ENCODE measurements at regions not wholly inside any gene's neighbourhood (a gene's known extent, or its start where the extent isn't known, plus 50 kb on each side); places are given as distances from the start of the nearest gene placed in this dataset.

DNA sequence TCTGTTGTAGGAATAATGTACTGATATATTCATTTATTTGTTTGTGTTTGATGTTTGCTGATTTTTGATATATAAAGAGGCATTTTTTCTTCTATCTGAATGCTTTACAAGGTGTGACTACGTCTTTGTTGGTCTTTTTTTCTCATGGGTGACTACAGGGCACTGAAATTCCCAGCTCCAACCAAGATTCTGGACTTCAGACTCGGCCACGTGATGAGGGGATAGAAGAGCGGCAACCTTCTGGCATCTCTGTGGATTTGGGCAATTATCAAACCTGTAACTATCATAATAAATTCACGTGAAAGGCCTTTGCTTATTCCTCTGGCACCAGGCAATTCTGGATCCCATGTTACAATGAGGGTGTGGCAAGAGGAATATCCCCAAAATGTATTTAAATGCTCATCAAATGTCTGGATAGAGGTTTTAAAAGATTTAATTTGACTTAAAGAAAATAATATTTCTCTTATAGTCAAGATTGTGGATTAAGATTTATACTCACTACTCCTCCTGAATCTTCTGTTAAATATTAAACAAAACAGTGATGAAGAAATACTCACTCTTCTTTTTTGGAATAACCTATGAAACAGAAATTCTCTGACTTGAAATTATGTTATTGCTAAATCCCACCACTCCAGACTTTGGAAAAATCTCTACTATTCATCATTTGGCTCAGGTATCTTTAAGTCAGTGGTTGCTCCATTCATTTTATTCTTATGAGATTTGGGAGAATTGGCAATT lies 276.3 kb downstream of the GPR37 start:
- no peak for DNase-seq

DNA sequence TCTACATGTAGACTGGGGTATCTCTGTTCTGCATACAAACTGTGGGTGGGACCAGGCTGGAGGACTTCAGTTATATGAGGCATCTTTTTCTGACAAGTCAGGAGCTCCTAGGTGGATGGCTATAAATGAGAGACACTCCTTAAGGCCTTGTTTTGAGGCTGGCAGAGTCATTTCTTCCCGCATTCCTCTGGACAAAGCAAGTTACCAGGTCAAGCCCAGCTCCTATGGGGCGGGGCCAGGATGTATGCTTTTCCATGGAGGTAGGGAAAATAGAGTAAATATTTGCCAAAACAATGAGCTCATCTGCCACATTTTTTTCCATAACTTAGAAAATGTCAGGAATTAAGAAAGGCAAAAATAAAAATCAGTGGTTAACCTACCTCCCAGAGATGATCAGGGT lies 283.4 kb downstream of the GPR37 start:
- DNase-seq, result no peak

DNA sequence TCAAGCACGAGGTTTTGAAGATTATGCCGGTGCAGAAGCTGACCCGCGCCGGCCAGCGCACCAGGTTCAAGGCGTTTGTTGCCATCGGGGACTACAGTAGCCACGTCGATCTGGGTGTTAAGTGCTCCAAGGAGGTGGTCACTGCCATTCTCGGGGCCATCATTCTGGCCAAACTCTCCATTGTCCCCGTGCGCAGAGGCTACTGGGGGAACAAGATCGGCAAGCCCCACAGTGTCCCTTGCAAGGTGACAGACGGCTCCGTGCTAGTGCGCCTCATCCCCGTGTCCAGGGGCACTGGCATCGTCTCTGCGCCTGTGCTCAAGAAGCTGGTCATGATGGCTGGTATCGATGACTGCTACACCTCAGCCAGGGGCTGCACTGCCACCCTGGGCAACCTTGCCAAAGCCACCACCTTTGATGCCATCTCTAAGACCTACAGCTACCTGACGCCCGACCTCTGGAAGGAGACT lies 284.7 kb downstream of the GPR37 start:
- DNase-seq, result no peak

DNA sequence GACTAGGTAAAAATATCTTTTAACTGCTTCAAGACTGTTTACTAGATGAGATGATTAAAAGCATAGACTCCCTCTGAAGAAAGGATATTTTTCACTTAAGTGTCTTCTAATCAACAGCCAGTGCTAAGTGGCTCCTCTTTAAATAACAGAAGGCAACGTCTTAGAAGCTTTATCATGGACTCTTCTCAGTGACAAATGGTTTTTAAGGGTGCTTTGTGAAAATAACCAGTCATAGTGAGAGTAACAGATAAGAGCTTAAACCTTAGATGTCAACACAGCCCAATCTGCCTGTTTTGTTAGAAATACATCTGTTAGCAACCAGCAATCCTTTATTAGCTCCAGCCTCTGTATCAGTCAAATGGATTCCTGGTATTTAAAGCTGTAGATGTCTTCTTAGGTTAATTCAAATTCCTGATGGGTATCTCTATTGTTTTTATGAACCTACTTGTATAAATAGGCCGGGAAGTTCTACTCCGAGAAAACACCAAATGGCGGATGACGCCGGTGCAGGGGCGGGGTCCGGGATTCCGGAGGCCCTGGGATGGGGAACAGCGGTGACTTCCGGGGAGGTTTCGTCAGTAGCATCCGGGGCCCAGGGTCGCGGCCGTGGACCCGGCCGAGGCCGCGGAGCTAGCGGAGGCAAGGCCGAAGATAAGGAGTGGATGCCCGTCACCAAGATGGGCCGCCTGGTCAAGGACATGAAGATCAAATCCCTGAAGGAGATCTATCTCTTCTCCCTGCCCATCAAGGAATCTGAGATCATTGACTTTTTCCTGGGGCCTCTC lies 285.4 kb downstream of the GPR37 start:
- DNase-seq, result no peak

DNA sequence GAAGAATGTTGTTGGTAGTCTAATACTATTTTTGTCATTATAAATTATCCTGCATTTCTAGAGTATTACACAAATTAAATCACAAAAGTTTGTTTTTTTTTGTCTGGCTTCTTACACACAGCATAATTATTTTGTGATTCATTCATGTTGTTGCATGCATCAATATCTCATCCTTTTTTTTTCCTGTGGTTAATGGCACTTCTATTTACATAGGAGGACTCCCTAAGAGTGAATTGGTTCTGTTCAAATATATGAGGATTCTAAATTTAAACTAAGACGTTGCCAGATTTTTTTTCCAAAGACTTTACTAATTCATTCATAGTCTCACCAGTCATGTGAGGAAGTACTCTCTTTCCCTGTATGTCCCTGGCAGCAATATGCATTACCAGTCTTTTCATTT lies 303.3 kb downstream of the GPR37 start:
- no peak for DNase-seq

DNA sequence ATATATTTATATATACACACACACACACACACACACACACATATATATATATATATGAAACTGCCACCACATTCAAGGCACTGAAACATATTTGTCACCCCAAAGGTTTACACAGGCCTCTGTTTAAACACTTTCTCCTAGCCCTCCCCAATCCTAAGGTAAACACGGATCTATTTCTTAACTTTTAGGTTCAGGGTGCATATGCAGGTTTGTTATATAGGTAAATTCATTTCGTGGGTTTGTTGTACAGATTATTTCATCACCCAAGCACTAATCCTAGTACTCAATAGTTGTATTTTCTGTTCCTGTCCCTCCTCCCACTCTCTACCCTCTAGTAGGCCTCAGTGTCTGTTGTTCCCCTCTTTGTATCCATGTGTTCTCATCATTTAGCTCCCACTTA lies 305.0 kb downstream of the GPR37 start:
- DNase-seq, result no peak

DNA sequence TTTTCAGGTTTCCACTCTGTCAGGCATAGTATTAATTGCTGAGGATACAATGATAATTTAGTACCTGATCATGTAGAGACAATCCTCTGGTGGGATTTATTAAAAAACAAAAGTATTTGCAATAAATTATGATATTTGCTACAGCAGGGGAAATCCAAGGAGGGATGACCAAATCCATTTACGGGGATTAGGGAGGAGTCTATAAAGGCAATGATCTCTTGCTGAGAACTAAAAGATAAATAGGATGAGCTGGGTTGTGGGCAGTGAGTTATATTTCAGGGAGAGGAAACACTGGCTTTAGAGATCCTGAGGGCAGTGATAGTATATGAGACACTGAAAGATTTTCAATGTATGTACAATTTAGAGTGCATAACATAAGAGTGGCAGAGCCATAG lies 305.5 kb downstream of the GPR37 start:
- DNase-seq, result no peak

DNA sequence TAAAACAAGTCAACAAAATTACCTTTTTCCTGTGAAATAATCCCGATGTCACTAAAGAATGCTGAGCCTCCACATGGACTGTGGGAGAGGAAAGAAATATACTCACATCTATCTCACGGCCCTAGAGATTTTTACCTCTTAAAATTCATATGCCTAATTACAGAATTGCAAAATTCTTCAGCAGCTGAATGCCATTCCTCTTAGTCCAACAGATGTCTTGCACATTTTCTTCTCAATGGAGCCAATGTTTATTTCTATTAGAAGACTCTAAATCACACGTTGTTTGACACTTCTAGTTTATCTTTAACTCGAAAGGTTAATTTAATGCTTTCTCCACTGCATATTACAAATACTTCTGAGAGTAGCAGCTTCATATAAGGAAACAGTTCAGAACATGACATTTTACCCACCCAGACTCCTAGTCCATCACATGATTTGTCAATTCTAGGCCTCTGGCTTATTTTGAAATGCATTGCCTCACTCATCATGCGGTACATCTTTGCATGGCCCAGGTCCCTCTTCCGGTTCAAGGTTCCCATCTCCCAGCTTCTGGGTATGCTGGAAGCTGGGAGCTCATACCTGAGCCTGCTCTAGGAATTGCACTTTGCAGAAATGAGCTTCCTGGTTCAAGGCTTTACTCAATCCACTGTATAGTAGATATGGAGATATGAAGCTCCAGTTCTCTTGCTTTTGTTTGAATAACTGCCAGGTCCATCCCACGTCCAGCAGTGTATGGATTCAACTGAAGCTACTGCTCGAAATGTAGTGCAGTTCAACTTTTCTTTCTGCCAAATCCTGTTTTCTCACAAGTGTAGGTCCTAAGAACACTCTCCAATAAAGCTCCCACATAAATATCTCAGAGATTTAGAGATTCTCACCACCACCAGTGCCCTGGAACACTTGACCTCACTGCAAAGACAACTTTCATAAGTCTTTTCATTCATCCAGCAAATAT lies 306.2 kb downstream of the GPR37 start:
- DNase-seq, result no peak

DNA sequence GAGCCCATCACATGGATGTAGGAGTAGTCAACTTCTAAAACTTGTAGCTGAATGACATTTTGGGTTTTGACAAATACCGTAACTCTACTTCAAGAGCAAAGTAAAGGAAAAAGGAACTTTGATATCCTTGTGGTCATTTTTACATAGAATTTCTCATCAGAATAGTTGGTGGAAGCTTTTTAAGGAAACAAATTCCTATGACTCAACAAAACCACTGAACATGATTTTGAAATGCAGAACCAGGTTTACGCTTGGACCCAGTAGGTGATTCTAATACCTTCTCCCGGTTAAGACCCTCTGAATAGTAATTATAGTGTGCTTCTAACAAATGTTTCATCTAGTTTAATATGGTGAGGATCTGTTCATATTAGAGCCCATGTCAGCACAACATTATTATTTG lies 307.8 kb downstream of the GPR37 start:
- DNase-seq, result no peak

DNA sequence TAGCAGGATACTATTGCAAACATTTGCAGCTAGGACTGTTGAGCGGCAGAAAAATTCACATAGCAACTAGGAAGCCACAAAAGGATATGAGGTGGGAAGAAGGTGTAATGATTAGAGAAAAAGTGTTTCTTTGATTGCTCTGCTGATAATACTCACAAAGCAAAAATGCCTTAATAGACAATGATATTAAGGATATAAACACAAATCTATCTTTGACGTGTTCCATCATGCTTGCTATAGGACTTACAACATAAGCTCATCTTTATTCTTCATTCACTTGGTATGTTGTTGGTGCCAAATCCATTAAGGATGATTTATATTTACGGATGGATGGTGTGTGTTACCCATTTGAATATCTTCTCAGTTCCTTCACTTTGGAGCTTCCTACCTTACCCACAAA lies 309.3 kb downstream of the GPR37 start:
- no peak for DNase-seq

DNA sequence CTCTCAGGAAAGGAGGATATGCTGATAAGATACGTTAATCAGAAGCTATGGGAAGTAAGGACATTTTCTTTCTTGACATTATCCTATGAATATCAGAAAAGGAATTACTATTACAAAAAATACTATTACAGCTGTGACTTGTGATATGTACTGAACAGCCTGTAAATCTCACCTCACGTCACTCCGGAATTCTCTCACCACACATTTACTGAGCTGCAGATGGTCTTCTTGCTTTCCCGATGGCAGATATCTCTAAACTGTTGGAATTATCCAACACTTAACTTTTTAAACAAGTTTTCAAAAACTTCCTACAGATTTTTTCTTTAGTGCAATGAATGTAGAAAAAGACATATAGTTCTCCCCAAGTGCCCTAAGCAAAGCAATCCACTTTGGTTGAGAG lies 313.4 kb downstream of the GPR37 start:
- DNase-seq, result no peak

DNA sequence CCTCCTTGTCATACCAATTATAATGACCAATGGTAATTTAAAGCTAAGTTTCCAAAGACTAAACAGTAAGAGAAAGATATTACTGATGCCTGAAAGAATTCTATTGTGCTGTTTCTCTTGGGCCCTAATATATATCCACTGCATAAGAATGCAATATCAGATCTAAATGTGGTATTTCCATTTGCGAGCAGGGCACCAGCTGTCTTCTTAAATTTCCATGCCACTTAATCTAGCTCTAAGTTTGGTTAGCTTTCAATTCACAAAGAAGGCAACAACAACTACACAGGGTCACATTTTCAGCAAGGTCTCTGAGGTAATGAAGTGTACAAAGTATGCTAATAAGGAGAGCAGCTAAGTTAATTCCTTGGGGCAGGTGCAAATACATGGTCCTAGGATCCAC lies 315.7 kb downstream of the GPR37 start:
- no peak for DNase-seq

DNA sequence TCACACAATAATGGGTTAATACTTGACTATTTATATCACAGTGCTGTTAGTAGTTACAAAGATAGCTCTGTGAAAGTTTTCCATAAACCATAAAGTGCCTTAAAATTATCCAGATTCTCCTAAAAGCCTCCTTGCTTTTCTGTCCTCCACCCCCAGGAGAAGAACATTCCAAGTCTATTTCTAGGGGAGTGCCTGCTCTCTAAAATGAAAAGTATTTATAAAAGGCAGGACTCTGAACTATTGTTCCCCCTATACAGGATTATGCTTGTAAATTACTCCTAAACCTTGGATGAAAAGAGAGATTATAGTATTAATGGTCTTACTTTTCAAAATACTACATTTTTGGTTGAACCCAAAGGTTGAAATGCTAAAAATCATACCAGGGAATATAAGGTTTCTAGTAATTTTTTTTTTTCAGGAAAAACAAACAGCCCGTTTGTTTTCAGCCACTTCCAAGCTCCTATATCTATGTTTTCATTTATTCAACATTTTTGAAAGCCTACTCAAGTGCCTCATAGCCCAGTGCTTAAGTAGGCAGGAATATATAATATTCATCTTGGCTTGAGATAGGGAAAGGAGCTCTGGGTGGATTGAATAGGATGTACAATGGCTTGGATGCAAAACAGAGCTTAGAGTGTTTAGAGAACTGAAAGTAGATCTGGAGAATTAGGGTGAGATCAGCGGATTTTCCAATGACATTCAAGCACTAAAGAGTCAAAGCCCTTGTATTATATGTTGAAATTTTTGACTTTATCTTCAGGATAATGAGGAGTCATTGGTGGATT lies 320.7 kb downstream of the GPR37 start:
- no peak for DNase-seq

DNA sequence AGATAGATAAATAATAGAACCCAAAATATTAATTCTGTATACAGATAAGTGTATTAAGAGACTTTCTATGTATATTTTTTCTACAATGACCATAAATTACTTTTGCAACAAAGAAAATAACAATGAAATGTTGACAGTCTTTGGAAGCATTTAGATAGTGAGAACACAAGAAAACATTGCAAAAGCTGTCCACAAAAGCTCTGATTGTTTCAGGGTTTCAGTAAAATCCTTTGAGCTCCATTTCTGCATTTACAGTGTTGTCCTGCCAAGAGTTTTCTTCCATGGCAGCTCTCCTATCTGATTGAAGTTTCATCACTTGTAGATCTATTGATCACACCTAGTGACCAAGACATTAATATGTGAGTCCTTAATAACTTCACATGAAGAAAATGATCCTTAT lies 321.8 kb downstream of the GPR37 start:
- DNase-seq, result no peak

DNA sequence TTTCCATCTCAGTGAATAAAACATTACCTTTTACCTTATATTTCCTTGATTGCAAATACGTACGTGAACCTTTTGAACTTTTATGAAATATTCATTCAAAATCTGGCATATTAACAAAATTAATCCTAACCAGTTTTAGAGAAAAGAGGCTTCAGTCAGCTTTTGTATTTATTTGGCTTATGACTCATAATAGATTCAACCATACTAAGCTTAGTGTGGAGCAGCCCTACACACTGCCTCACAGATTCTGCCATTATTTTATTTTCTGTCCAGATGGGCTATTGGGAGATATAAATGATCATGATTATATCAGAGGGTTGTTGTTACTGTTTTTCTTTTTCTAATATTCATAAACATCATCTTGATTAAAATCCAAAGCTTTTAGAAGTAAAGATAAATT lies 325.5 kb downstream of the GPR37 start:
- no peak for DNase-seq

DNA sequence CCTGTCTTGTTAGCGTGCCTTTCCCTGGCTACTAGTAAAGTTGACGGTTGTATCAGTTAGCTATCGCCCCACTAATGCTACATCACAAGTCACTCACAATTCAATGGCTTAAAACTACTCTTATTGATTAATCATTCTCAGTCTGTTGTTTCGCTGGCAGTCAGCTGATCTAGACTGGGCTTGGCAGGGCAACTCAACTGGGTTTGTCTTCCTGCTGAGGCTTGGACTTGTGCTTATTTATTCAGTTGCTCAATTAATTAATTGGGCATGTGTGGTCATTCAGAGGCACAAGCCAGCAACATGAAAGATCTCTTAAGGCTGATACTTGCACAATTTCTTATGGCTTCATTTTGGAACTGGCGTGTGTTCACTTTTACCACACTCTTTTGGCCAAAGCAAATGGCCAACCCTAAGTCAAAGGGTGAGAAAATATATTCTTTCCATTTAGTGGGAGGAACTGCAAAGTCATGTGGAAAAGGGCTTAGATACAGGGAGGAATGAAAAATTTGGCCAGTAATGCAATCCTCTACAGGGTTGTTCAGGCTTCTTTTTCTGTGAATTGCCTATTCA lies 333.5 kb downstream of the GPR37 start:
- no peak for DNase-seq

DNA sequence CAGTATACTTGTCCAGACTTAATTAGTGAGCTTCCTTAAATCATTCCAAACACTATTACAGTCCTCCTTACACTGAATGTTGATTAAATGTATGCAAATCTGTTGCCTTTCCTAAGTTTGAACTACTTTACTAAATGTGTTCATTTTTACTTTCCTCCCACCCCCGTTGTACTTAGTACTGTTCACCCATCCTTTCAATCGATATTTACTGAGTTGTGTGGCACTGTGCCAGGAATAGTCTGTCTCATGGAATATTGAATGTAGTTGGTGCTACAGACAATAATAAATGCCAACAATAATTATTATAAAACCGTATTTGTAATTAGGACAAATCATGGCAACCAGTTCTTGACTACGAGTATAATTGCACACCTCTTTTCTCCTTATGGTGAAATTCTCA lies 335.7 kb downstream of the GPR37 start:
- DNase-seq, result no peak

DNA sequence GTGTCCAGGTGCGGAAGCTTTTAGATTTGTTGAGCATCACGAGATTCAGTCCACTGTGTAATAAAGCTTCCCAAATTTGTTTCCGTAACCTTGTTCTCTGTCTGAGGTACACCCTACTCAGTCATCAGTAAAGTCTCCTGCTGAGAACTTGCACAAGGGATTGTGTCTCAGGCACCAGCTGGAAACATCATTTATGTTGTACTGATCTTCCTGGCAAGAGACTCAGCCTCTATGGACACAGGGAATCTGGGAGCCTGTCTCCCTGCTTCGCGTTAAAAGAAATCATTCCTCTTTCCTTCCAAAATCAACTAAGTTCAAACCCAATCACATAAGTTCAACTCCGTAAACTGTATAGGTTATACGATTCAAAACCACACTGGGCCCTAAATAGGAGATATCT lies 336.8 kb downstream of the GPR37 start:
- DNase-seq, result no peak

DNA sequence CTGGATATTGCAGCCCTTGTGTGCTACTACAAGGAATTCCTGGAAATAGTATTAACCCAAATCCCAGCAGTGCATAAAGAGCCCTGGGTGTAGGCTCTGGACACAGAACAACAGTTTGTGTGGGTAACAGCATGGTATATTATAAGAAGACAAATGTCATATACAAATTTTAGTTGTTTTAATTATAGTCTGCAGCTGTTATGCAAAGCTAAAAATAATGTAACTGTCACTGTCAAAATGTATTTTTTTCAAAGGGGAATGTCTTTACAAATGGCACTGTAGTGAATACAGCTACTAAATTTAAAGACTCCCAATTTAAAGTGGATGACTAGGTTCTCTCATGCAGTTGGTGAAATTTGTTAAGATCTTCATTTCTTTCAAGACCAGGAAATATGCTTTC lies 339.0 kb downstream of the GPR37 start:
- DNase-seq, result no peak

DNA sequence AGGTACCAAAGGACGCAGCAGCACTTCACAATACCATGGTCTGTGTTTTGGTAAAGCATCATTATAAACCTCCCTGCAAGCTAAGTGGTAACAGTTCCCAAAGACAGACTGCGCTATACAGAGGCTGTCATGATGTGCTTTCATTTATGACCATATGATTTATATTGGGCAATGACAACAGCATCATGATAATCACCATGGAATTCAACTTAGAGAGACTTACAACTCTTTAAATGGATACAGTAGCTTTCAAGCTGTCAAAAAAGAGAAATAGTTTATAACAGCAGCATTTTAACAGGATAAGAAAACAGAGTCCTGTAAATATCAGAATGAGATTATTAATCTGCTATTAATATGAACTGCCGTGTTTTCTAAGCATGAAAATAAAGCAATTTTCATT lies 341.7 kb downstream of the GPR37 start:
- DNase-seq, result no peak

DNA sequence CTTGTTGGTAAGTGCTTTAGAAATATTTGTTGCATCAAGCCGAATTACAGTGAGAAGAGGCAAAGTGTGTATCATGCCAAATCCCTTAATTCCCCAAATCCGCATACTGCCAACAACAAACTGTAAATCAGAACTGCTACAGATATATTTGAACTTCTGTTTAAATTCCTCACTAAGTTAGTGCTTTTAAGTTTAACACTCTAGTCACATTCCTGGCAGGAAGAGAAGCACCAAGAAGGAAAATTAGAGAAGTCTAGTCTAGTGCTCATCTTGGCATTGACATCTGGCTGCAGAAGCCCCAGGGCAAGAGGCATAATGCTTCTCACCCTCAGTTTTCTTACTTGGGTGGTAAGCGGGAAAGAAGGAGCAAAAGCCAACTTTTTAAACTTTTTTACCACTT lies 343.5 kb downstream of the GPR37 start:
- DNase-seq, result no peak

DNA sequence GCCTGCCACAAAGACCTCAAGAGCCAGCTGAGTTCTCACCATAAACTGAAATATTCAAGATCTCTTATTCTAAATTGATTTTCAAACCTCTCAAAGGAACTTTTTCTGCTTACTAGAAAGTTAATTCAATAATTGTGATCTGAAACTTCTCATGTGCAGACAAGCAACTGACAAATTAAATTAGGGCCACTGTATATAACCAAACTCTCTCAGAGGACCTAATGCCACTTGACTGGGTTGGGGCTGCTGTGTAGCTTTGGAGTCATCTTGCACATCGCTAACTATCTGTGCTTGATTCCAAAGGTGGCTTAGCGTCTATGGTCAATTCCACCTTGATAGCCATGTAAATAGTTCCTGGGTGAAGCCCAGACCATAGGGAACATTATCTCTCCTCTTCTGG lies 345.2 kb downstream of the GPR37 start:
- no peak for DNase-seq

Measured in NCI-H510A treated with DMSO at 0.1 percent for 48 hours (cell line).